GM12892 (cell line): ENCODE measurements at regions not wholly inside any gene's neighbourhood (a gene's known extent, or its start where the extent isn't known, plus 50 kb on each side); places are given as distances from the start of the nearest gene placed in this dataset.

Experiments
- DNase-seq: peaks from one replicate; pipeline ENCODE4 v3.0.0; 2011; ENCODE audit not compliant: insufficient read length
- FAIRE-seq: peaks from 2 replicates; lab custom pipeline; 2011; peaks lifted over from hg19 to GRCh38; lab: Jason Lieb, UNC
- POLR2A ChIP-seq: IDR thresholded peaks from 2 replicates; pipeline ENCODE4 v1.6.1; 2011; ENCODE audit warnings: low read depth, low read length, control low read depth
- POLR2AphosphoS5 ChIP-seq: IDR thresholded peaks from 2 replicates; pipeline ENCODE4 v1.6.1; 2011; ENCODE audit warnings: low read depth, low read length, control low read depth
- TAF1 ChIP-seq: IDR thresholded peaks from 2 replicates; pipeline ENCODE4 v1.6.1; 2011; ENCODE audit warnings: low read depth, mild to moderate bottlenecking, control low read depth, low read length, borderline replicate concordance

- TF ChIP-seq POLR2AphosphoS5 (no peak), TAF1 (no peak), POLR2A (no peak)
- DNase-seq (no peak), FAIRE-seq (no peak)
These were observed 138.4 kb upstream of the HDAC4 start for GRCh38 chr2:239539083-239539775.

- DNase-seq = no peak
- no peak for FAIRE-seq
- TF ChIP-seq TAF1 = no peak
- TF ChIP-seq POLR2AphosphoS5 = no peak
- no peak for TF ChIP-seq POLR2A
These were observed 137.7 kb upstream of the HDAC4 start for GRCh38 chr2:239538357-239539052.

GRCh38 chr2:239537633-239538356 is 137.0 kb upstream of the HDAC4 start:
- TF ChIP-seq POLR2A (no peak), POLR2AphosphoS5 (no peak), TAF1 (no peak)
- no peak for DNase-seq
- no peak for FAIRE-seq

- DNase-seq (no peak), FAIRE-seq (no peak)
- TF ChIP-seq POLR2A (no peak), POLR2AphosphoS5 (no peak), TAF1 (no peak)
These were observed 135.4 kb upstream of the HDAC4 start for GRCh38 chr2:239536186-239536585.

GRCh38 chr2:239535413-239536144 is 134.8 kb upstream of the HDAC4 start:
- FAIRE-seq (no peak), DNase-seq (no peak)
- TF ChIP-seq TAF1 = no peak
- no peak for TF ChIP-seq POLR2AphosphoS5
- no peak for TF ChIP-seq POLR2A

GRCh38 chr2:239534581-239535412 is 134.0 kb upstream of the HDAC4 start:
- no peak for TF ChIP-seq TAF1
- TF ChIP-seq POLR2A = no peak
- TF ChIP-seq POLR2AphosphoS5 = no peak
- no peak for DNase-seq
- no peak for FAIRE-seq

GRCh38 chr2:239533569-239534316 is 132.9 kb upstream of the HDAC4 start:
- TF ChIP-seq TAF1 = no peak
- TF ChIP-seq POLR2AphosphoS5 = no peak
- no peak for TF ChIP-seq POLR2A
- DNase-seq = no peak
- FAIRE-seq = no peak

- TF ChIP-seq POLR2A (no peak), POLR2AphosphoS5 (no peak), TAF1 (no peak)
- FAIRE-seq = no peak
- DNase-seq = no peak
These were observed 132.0 kb upstream of the HDAC4 start for GRCh38 chr2:239532859-239533258.

GRCh38 chr2:239532250-239532649 is 131.4 kb upstream of the HDAC4 start:
- TF ChIP-seq POLR2A (no peak), TAF1 (no peak)
- FAIRE-seq (no peak), DNase-seq (no peak)
